ENCODE measurements at regions not wholly inside any gene's neighbourhood (a gene's known extent, or its start where the extent isn't known, plus 50 kb on each side); places are given as distances from the start of the nearest gene placed in this dataset.

- WGBS (ENCODE audit: insufficient coverage, insufficient replicate concordance, low lambda C conversion rate, missing lambda C conversion rate) = 36% methylated on average over 11 of the region's 11 CpGs
- DNase-seq (ENCODE audit: low read depth, low spot score) = no peak
- TF ChIP-seq TBL1XR1 (IDR thresholded peaks at IDR 0.05; ENCODE audit: low read depth, low read length) (no peak), HDAC2 (IDR thresholded peaks at IDR 0.05) (no peak), TCF12 (IDR thresholded peaks at IDR 0.05; ENCODE audit: low read depth, low read length) (no peak), MYB (IDR thresholded peaks at IDR 0.05; ENCODE audit: borderline replicate concordance, low read depth, low read length) (no peak), RAD51 (IDR thresholded peaks at IDR 0.05) (no peak), SUPT20H (IDR thresholded peaks at IDR 0.05; ENCODE audit: borderline replicate concordance, control insufficient read depth, low read depth, low read length) (no peak)
- no peak overlapping the region for H3K9ac ChIP-seq (ENCODE audit: control insufficient read depth, insufficient read depth, low read length)
- no peaks in the 10 kb centered on the region; the same call in 2 of the 3 replicates for H3K9me3 ChIP-seq (replicated peaks; ENCODE audit: control insufficient read depth, insufficient read depth, low read length)
- no peaks in the 10 kb centered on the region for H3K4me1 ChIP-seq (ENCODE audit: control insufficient read depth, insufficient read depth, low read length)
- RAD21 ChIA-PET (ENCODE audit: unreplicated experiment) = no interaction called here
- no peak overlapping the region for H3K4me2 ChIP-seq (ENCODE audit: control insufficient read depth, insufficient read depth)
- H3K4me3 ChIP-seq = no peak overlapping the region
- H3K27me3 ChIP-seq (replicated peaks in 1 of 2; ENCODE audit: control insufficient read depth in 2 of 2, insufficient read depth in 2 of 2, low read length in 1 of 2) = no peaks in the 10 kb centered on the region
- H4K20me1 ChIP-seq (ENCODE audit: control insufficient read depth, insufficient read depth) = no peaks in the 10 kb centered on the region
- CTCF ChIA-PET = no interaction called here
- intact Hi-C loops (cut with micrococcal nuclease; ENCODE audit: unreplicated experiment) (no loop called here), in situ Hi-C loops (cut with MboI) (no loop called here)
- no peaks in the 10 kb centered on the region for H3K79me2 ChIP-seq (ENCODE audit: control insufficient read depth, insufficient read depth, low read length)
- H3K36me3 ChIP-seq (ENCODE audit: control insufficient read depth in 2 of 2, insufficient read depth in 2 of 2, low read length in 1 of 2) = no peaks in the 10 kb centered on the region
- no TSS peak for BruUV-seq (replicated peaks)
- H3K27ac ChIP-seq (ENCODE audit: control insufficient read depth, insufficient read depth) = no peak overlapping the region
- H2AFZ ChIP-seq (ENCODE audit: control insufficient read depth, low read depth, low read length) = no peak overlapping the region
- ATAC-seq = no peak
- SMC1A ChIA-PET (ENCODE audit: uncharacterized antibody, unreplicated experiment) = no interaction called here
- FAIRE-seq = no peak
- POLR2A ChIA-PET = no interaction called here
These were observed 78.0 kb downstream of the HMX1 start for GRCh38 chr4:8793571-8794160.

- Histone ChIP-seq H4K20me1 (ENCODE audit: control insufficient read depth, insufficient read depth) (no peaks in the 10 kb centered on the region), H3K27me3 (replicated peaks in 1 of 2; ENCODE audit: control insufficient read depth in 2 of 2, insufficient read depth in 2 of 2, low read length in 1 of 2) (no peaks in the 10 kb centered on the region), H3K79me2 (ENCODE audit: control insufficient read depth, insufficient read depth, low read length) (no peaks in the 10 kb centered on the region), H3K4me2 (ENCODE audit: control insufficient read depth, insufficient read depth) (no peak overlapping the region), H3K27ac (ENCODE audit: control insufficient read depth, insufficient read depth) (no peak overlapping the region), H3K36me3 (ENCODE audit: control insufficient read depth in 2 of 2, insufficient read depth in 2 of 2, low read length in 1 of 2) (no peaks in the 10 kb centered on the region), H3K4me1 (ENCODE audit: control insufficient read depth, insufficient read depth, low read length) (no peaks in the 10 kb centered on the region), H3K4me3 (no peak overlapping the region), H2AFZ (ENCODE audit: control insufficient read depth, low read depth, low read length) (no peak overlapping the region), H3K9ac (ENCODE audit: control insufficient read depth, insufficient read depth, low read length) (no peak overlapping the region), H3K9me3 (replicated peaks; ENCODE audit: control insufficient read depth, insufficient read depth, low read length) (no peaks in the 10 kb centered on the region; the same call in 2 of the 3 replicates)
- CTCF ChIA-PET = no interaction called here
- RAD21 ChIA-PET (ENCODE audit: unreplicated experiment) = no interaction called here
- in situ Hi-C loops (cut with MboI) (no loop called here), intact Hi-C loops (cut with micrococcal nuclease; ENCODE audit: unreplicated experiment) (no loop called here)
- ATAC-seq (no peak), FAIRE-seq (no peak), DNase-seq (ENCODE audit: low read depth, low spot score) (no peak)
- WGBS (ENCODE audit: insufficient coverage, insufficient replicate concordance, low lambda C conversion rate, missing lambda C conversion rate) = 77% methylated on average over 10 of the region's 10 CpGs
- SMC1A ChIA-PET (ENCODE audit: uncharacterized antibody, unreplicated experiment) = no interaction called here
- BruUV-seq (replicated peaks) = no TSS peak
- POLR2A ChIA-PET = no interaction called here
- no peak for TF ChIP-seq SP1 (IDR thresholded peaks at IDR 0.05; ENCODE audit: low read depth, low read length)
- no peak for TF ChIP-seq EED (IDR thresholded peaks at IDR 0.05; ENCODE audit: low read depth)
- TF ChIP-seq MYB (IDR thresholded peaks at IDR 0.05; ENCODE audit: borderline replicate concordance, low read depth, low read length) = no peak
- TF ChIP-seq CBX5 (IDR thresholded peaks at IDR 0.05; ENCODE audit: low read depth) = no peak
- no peak for TF ChIP-seq ASH2L (IDR thresholded peaks at IDR 0.05; ENCODE audit: borderline replicate concordance, low read depth)
- TF ChIP-seq IKZF2 (IDR thresholded peaks at IDR 0.05) = no peak
- TF ChIP-seq MYC (IDR thresholded peaks at IDR 0.05; ENCODE audit: insufficient read depth, insufficient read length, insufficient replicate concordance, low read length, severe bottlenecking) = no peak
- TF ChIP-seq PBX3 (IDR thresholded peaks at IDR 0.05; ENCODE audit: insufficient replicate concordance, low read depth, low read length) = no peak
- no peak for TF ChIP-seq NFYA (IDR thresholded peaks at IDR 0.05; ENCODE audit: borderline replicate concordance, low read depth, low read length)
- TF ChIP-seq SMC3 (IDR thresholded peaks at IDR 0.05; ENCODE audit: borderline replicate concordance, low read length) = no peak
- no peak for TF ChIP-seq USF2 (IDR thresholded peaks at IDR 0.05; ENCODE audit: borderline replicate concordance, low read depth, low read length)
- TF ChIP-seq CREM (IDR thresholded peaks at IDR 0.05; ENCODE audit: low read depth) = no peak
- TF ChIP-seq SUZ12 (IDR thresholded peaks at IDR 0.05; ENCODE audit: unreplicated experiment) = no peak
- no peak for TF ChIP-seq KDM1A (IDR thresholded peaks at IDR 0.05; ENCODE audit: borderline replicate concordance)
These were observed 79.1 kb downstream of the HMX1 start for GRCh38 chr4:8792491-8792890.
